WERI-Rb-1 (cell line): ENCODE measurements at regions not wholly inside any gene's neighbourhood (a gene's known extent, or its start where the extent isn't known, plus 50 kb on each side); places are given as distances from the start of the nearest gene placed in this dataset.

Source experiments
- DNase-seq: peaks from one replicate; pipeline ENCODE4 v3.0.0-alpha.2; 2020
- H3K27ac ChIP-seq: fragments of 250-450 bp; sonication (Bioruptor Pico); 2 replicates; pipeline ENCODE4 v1.5.1; 2020; ENCODE audit warnings: mild to moderate bottlenecking, moderate library complexity
- H3K27me3 ChIP-seq: fragments of 250-450 bp; sonication (Bioruptor Pico); 2 replicates; pipeline ENCODE4 v1.5.1; 2021; ENCODE audit warnings: mild to moderate bottlenecking, low read depth, moderate library complexity; ENCODE audit not compliant: insufficient read depth, severe bottlenecking
- H3K36me3 ChIP-seq: fragments of 250-450 bp; sonication (Bioruptor Pico); 2 replicates; pipeline ENCODE4 v1.5.1; 2020; ENCODE audit warnings: mild to moderate bottlenecking, moderate library complexity
- H3K4me3 ChIP-seq: 2 replicates; pipeline ENCODE4 v1.5.1; 2011; ENCODE audit warnings: low read depth, mild to moderate bottlenecking, control low read depth, low read length
- H3K9me3 ChIP-seq: fragments of 250-450 bp; sonication (Bioruptor Pico); 2 replicates; pipeline ENCODE4 v1.5.1; 2021; ENCODE audit warnings: mild to moderate bottlenecking, moderate library complexity; ENCODE audit not compliant: severe bottlenecking
- CTCF ChIP-seq: IDR thresholded peaks from 2 replicates; pipeline ENCODE4 v1.5.1; 2011; ENCODE audit warnings: low read depth, mild to moderate bottlenecking, control low read depth, inconsistent platforms, low read length

- DNase-seq, result no peak
- H3K36me3 ChIP-seq, result no peaks in the 10 kb centered on the region
- H3K27me3 ChIP-seq, result no peaks in the 10 kb centered on the region
- no peak for TF ChIP-seq CTCF
- no peak overlapping the region for H3K4me3 ChIP-seq
- H3K27ac ChIP-seq, result no peak overlapping the region
- H3K9me3 ChIP-seq, result peaks cover 2% of the 10 kb centered on the region
Measured at GRCh38 chr1:214853340-214853739, 229.2 kb upstream of the KCNK2 start.

GRCh38 chr1:214854126-214854875, 228.2 kb upstream of the KCNK2 start:
- no peak for TF ChIP-seq CTCF
- H3K36me3 ChIP-seq, result no peaks in the 10 kb centered on the region
- H3K27me3 ChIP-seq, result no peaks in the 10 kb centered on the region
- no peak for DNase-seq
- no peak overlapping the region for H3K4me3 ChIP-seq
- H3K9me3 ChIP-seq, result peaks cover 2% of the 10 kb centered on the region
- H3K27ac ChIP-seq, result no peak overlapping the region

- no peak for DNase-seq
- Histone ChIP-seq H3K9me3 (no peaks in the 10 kb centered on the region), H3K4me3 (no peak overlapping the region), H3K36me3 (no peaks in the 10 kb centered on the region), H3K27ac (no peak overlapping the region), H3K27me3 (no peaks in the 10 kb centered on the region)
- no peak for TF ChIP-seq CTCF
Measured at GRCh38 chr1:214856843-214857242, 225.7 kb upstream of the KCNK2 start.

- H3K4me3 ChIP-seq, result no peak overlapping the region
- DNase-seq, result no peak
- H3K27me3 ChIP-seq, result no peaks in the 10 kb centered on the region
- no peaks in the 10 kb centered on the region for H3K9me3 ChIP-seq
- H3K36me3 ChIP-seq, result no peaks in the 10 kb centered on the region
- no peak for TF ChIP-seq CTCF
- H3K27ac ChIP-seq, result no peak overlapping the region
Measured at GRCh38 chr1:214857716-214858115, 224.8 kb upstream of the KCNK2 start.

GRCh38 chr1:214859647-214860046, 222.9 kb upstream of the KCNK2 start:
- Histone ChIP-seq H3K36me3 (no peaks in the 10 kb centered on the region), H3K27ac (no peak overlapping the region), H3K4me3 (no peak overlapping the region), H3K27me3 (no peaks in the 10 kb centered on the region), H3K9me3 (no peaks in the 10 kb centered on the region)
- no peak for TF ChIP-seq CTCF
- no peak for DNase-seq

- no peaks in the 10 kb centered on the region for H3K36me3 ChIP-seq
- no peak for TF ChIP-seq CTCF
- H3K27ac ChIP-seq, result no peak overlapping the region
- H3K9me3 ChIP-seq, result no peaks in the 10 kb centered on the region
- no peak overlapping the region for H3K4me3 ChIP-seq
- no peak for DNase-seq
- H3K27me3 ChIP-seq, result no peaks in the 10 kb centered on the region
Measured at GRCh38 chr1:214861615-214862014, 220.9 kb upstream of the KCNK2 start.
